NCI-H2196 treated with DMSO at 0.1 percent for 48 hours (cell line): ENCODE measurements at regions not wholly inside any gene's neighbourhood (a gene's known extent, or its start where the extent isn't known, plus 50 kb on each side); places are given as distances from the start of the nearest gene placed in this dataset.
"Not testable (repeated sequence)": the region's sequence is repeated elsewhere in the genome, so short reads cannot be mapped to it uniquely, and the experiment has no call there.

Experiments used
- DNase-seq: peaks from one replicate; lab custom pipeline; 2025; ENCODE audit not compliant: unreplicated experiment; lab: John Stamatoyannopoulos, UW

- no peak for DNase-seq
Measured at GRCh38 chr2:64867253-64867996, 121.8 kb upstream of the SLC1A4 start.

- no peak for DNase-seq
Measured at GRCh38 chr2:64869126-64869525, 120.1 kb upstream of the SLC1A4 start.

- peak; percentile 15 for DNase-seq
Measured at GRCh38 chr2:64873472-64873924, 115.7 kb upstream of the SLC1A4 start.

- DNase-seq, result no peak
Measured at GRCh38 chr2:64874593-64874992, 114.6 kb upstream of the SLC1A4 start.

- DNase-seq, result no peak
Measured at GRCh38 chr2:64875368-64875767, 113.8 kb upstream of the SLC1A4 start.

GRCh38 chr2:64876137-64876647 lies 113.0 kb upstream of the SLC1A4 start:
- DNase-seq, result no peak

- DNase-seq, result no peak
Measured at GRCh38 chr2:64879745-64880144, 109.5 kb upstream of the SLC1A4 start.

- no peak for DNase-seq
Measured at GRCh38 chr2:64880193-64880951, 108.8 kb upstream of the SLC1A4 start.

- DNase-seq, result no peak
Measured at GRCh38 chr2:64881037-64881492, 108.1 kb upstream of the SLC1A4 start.

GRCh38 chr2:64887565-64887964 lies 101.6 kb upstream of the SLC1A4 start:
- no peak for DNase-seq

- no peak for DNase-seq
Measured at GRCh38 chr2:64888591-64889309, 100.4 kb upstream of the SLC1A4 start.

GRCh38 chr2:64889803-64890202 lies 99.4 kb upstream of the SLC1A4 start:
- DNase-seq, result no peak

- DNase-seq, result not testable (repeated sequence)
Measured at GRCh38 chr2:64896572-64896971, 92.6 kb upstream of the SLC1A4 start.

- no peak for DNase-seq
Measured at GRCh38 chr2:64899081-64899865, 89.9 kb upstream of the SLC1A4 start.

- DNase-seq, result not testable (repeated sequence)
Measured at GRCh38 chr2:64899876-64900275, 89.3 kb upstream of the SLC1A4 start.

GRCh38 chr2:64904413-64905329 lies 84.5 kb upstream of the SLC1A4 start:
- no peak for DNase-seq

GRCh38 chr2:64905338-64906024 lies 83.7 kb upstream of the SLC1A4 start:
- DNase-seq, result no peak

GRCh38 chr2:64906853-64907536 lies 82.2 kb upstream of the SLC1A4 start:
- DNase-seq, result no peak
